ENCODE measurements at regions not wholly inside any gene's neighbourhood (a gene's known extent, or its start where the extent isn't known, plus 50 kb on each side); places are given as distances from the start of the nearest gene placed in this dataset.
"Not testable (repeated sequence)": the region's sequence is repeated elsewhere in the genome, so short reads cannot be mapped to it uniquely, and the experiment has no call there.

- 79 to 90% (median 83%) methylated on average over 7 of the region's 7 CpGs for WGBS, 4 donors
- TF ChIP-seq CTCF (IDR thresholded peaks at IDR 0.05) (no peak), POLR2A (IDR thresholded peaks at IDR 0.05) (no peak)
- intact Hi-C loops (cut with DNase I), result loop anchor here in 2 of 10 donors (5.0 to 10.0 kb wide), 2 partner anchors 51 to 178 kb away; no protein-coding TSS in a partner anchor
- ATAC-seq, result no peak
- Histone ChIP-seq H3K4me3 (no peak overlapping the region), H3K27me3 (no peaks in the 10 kb centered on the region), H3K27ac (peak overlapping the region in 6 of 12 donors; percentile 5 to 77 (median 54)), H3K9me3 (no peaks in the 10 kb centered on the region), H3K36me3 (no peaks in the 10 kb centered on the region), H3K4me1 (peaks cover 0 to 48% (median 12%) of the 10 kb centered on the region in 12 donors)
- DNase-seq, result no peak
These were observed 171.6 kb upstream of the TSC22D2 start for GRCh38 chr3:150236316-150237082.

DNA sequence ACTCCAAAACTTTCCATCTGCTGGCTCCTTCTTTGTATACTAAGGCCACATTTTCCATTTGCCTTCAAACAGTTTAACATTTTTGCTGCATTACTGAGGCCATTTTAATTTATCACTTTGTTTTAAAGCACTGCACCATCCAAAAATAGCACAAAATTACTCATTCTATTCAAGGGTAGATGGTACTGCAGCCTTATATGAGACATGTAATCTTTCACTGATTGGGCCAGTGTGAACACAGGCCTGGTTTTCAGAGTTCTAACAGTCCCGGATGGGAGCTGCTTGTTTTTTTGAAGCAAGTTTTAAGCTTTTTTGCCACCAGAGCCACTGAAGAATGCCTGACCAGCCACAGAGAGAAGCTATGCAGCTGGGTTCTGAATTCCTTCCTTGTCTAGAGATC, 172.3 kb upstream of the TSC22D2 start:
- Histone ChIP-seq H3K27ac (peak overlapping the region in 6 of 12 donors; percentile 5 to 77 (median 54)), H3K4me3 (no peak overlapping the region), H3K4me1 (peaks cover 0 to 48% (median 12%) of the 10 kb centered on the region in 12 donors), H3K36me3 (no peaks in the 10 kb centered on the region), H3K9me3 (no peaks in the 10 kb centered on the region), H3K27me3 (no peaks in the 10 kb centered on the region)
- intact Hi-C loops (cut with DNase I), result loop anchor here in 2 of 10 donors (5.0 to 10.0 kb wide), 2 partner anchors 52 to 179 kb away; no protein-coding TSS in a partner anchor
- ATAC-seq, result no peak
- DNase-seq, result no peak
- TF ChIP-seq POLR2A (IDR thresholded peaks at IDR 0.05) (no peak), CTCF (IDR thresholded peaks at IDR 0.05) (no peak)
- WGBS, 4 donors, result 32 to 42% (median 38%) methylated on average over 1 of the region's 1 CpG

- ATAC-seq (peak; percentile 95 to 98 (median 97)), DNase-seq (peak; percentile 72 to 90 (median 84))
- peak overlapping the region in 10 of 12 donors; percentile 0 to 61 (median 42) for H3K27ac ChIP-seq
- no peak overlapping the region for H3K4me3 ChIP-seq
- H3K4me1 ChIP-seq, result peaks cover 0 to 39% (median 12%) of the 10 kb centered on the region in 12 donors
- H3K27me3 ChIP-seq, result no peaks in the 10 kb centered on the region
- no peaks in the 10 kb centered on the region for H3K9me3 ChIP-seq
- TF ChIP-seq POLR2A (IDR thresholded peaks at IDR 0.05), result no peak
- no peak for TF ChIP-seq CTCF (IDR thresholded peaks at IDR 0.05)
- H3K36me3 ChIP-seq, result no peaks in the 10 kb centered on the region
- 8 to 16% (median 11%) methylated on average over 4 of the region's 4 CpGs for WGBS, 4 donors
- intact Hi-C loops (cut with DNase I), result loop anchor here in 5 of 10 donors (2.0 to 10.0 kb wide), 6 partner anchors 139 to 182 kb away; partner anchors contain the start of gene TSC22D2 (in 2 of the 5)
These were observed 175.1 kb upstream of the TSC22D2 start for GRCh38 chr3:150232992-150233451.

GRCh38 chr3:150230037-150230436, 178.1 kb upstream of the TSC22D2 start:
- H3K27me3 ChIP-seq, result no peaks in the 10 kb centered on the region
- ATAC-seq (no peak), DNase-seq (no peak)
- H3K9me3 ChIP-seq, result no peaks in the 10 kb centered on the region
- no peak overlapping the region for H3K27ac ChIP-seq
- no peaks in the 10 kb centered on the region for H3K36me3 ChIP-seq
- H3K4me3 ChIP-seq, result no peak overlapping the region
- TF ChIP-seq CTCF (IDR thresholded peaks at IDR 0.05) (no peak), POLR2A (IDR thresholded peaks at IDR 0.05) (no peak)
- peaks cover 0 to 28% (median 7%) of the 10 kb centered on the region in 12 donors for H3K4me1 ChIP-seq
- 72 to 83% (median 78%) methylated on average over 5 of the region's 5 CpGs for WGBS, 4 donors
- intact Hi-C loops (cut with DNase I), result loop anchor here in 3 of 10 donors (5.0 to 10.0 kb wide), 3 partner anchors 142 to 185 kb away; partner anchors contain the start of gene TSC22D2 (in 1 of the 3)

- ATAC-seq, result not testable (repeated sequence)
- 86 to 92% (median 90%) methylated on average over 6 of the region's 6 CpGs for WGBS, 4 donors
- intact Hi-C loops (cut with DNase I), result loop anchor here in 9 of 10 donors (5.0 to 10.0 kb wide), 4 partner anchors 184 to 269 kb away; no protein-coding TSS in a partner anchor
These were observed 179.5 kb upstream of the TSC22D2 start for GRCh38 chr3:150228626-150229025.

More at GRCh38 chr3:150228626-150229025, 179.5 kb upstream of the TSC22D2 start:
- not testable (repeated sequence) for H3K4me3 ChIP-seq, H3K36me3 ChIP-seq, DNase-seq, H3K27ac ChIP-seq, H3K27me3 ChIP-seq, H3K9me3 ChIP-seq
- H3K4me1 ChIP-seq, result peaks cover 0 to 28% (median 7%) of the 10 kb centered on the region in 12 donors
